NT2/D1 (cell line): ENCODE measurements at regions not wholly inside any gene's neighbourhood (a gene's known extent, or its start where the extent isn't known, plus 50 kb on each side); places are given as distances from the start of the nearest gene placed in this dataset.

Source experiments
- YY1 ChIP-seq: IDR thresholded peaks from 2 replicates; pipeline ENCODE4 v1.6.1; 2011; ENCODE audit not compliant: insufficient read length, insufficient read depth
- ZNF274 ChIP-seq: IDR thresholded peaks from 2 replicates; pipeline ENCODE4 v1.6.1; 2011; ENCODE audit warnings: mild to moderate bottlenecking, low read depth, low read length

DNA sequence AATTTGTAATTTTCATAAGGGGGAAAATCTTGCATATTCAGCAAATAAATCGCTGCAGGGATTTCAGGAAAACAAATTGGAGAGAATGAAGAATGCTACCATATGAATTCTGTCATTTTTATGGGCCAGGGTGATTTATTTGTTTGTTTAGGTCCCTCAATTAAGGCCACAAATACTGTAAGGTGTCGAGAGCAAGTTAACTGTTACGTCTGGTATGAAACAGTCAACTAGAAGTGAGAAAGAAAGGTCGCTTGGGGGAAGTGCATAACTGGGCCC, 166.9 kb upstream of the TSHZ2 start:
- TF ChIP-seq ZNF274 (no peak), YY1 (no peak)
